Nephron progenitor cell (in vitro differentiated cells): ENCODE measurements at regions not wholly inside any gene's neighbourhood (a gene's known extent, or its start where the extent isn't known, plus 50 kb on each side); places are given as distances from the start of the nearest gene placed in this dataset.

ENCODE experiments used
- DNase-seq: peaks from one replicate; pipeline ENCODE4 v3.0.0; 2021
- H3K27ac Mint-ChIP-seq: 2 replicates; pipeline ENCODE4 v1.8.0; 2021; ENCODE audit warnings: mild to moderate bottlenecking, moderate library complexity, mixed read lengths
- H3K27me3 Mint-ChIP-seq: 2 replicates; pipeline ENCODE4 v1.8.0; 2021; ENCODE audit warnings: mild to moderate bottlenecking, low read depth, mixed read lengths; ENCODE audit not compliant: poor library complexity
- H3K36me3 Mint-ChIP-seq: 2 replicates; pipeline ENCODE4 v1.8.0; 2021; ENCODE audit warnings: low read depth, mixed read lengths
- H3K4me1 Mint-ChIP-seq: 2 replicates; pipeline ENCODE4 v1.8.0; 2021; ENCODE audit warnings: mixed read lengths
- H3K4me3 Mint-ChIP-seq: 2 replicates; pipeline ENCODE4 v1.8.0; 2021; ENCODE audit warnings: mild to moderate bottlenecking, moderate library complexity, mixed read lengths
- H3K9me3 Mint-ChIP-seq: 2 replicates; pipeline ENCODE4 v1.8.0; 2021; ENCODE audit warnings: mild to moderate bottlenecking, moderate library complexity, mixed read lengths
- CTCF ChIP-seq: fragments of 200-600 bp; sonication (generic); IDR thresholded peaks from 2 replicates; pipeline ENCODE4 v1.5.0; 2021; ENCODE audit warnings: antibody characterized with exemption

- peaks cover 17% of the 10 kb centered on the region for H3K4me1 Mint-ChIP-seq
- H3K4me3 Mint-ChIP-seq = no peak overlapping the region
- no peaks in the 10 kb centered on the region for H3K27me3 Mint-ChIP-seq
- no peak for TF ChIP-seq CTCF
- H3K27ac Mint-ChIP-seq = no peak overlapping the region
- DNase-seq = no peak
- no peaks in the 10 kb centered on the region for H3K9me3 Mint-ChIP-seq
- no peaks in the 10 kb centered on the region for H3K36me3 Mint-ChIP-seq
Measured at GRCh38 chr12:87116780-87117179, 860.6 kb upstream of the MGAT4C start.

- DNase-seq = no peak
- Mint-ChIP-seq H3K4me1 (peaks cover 16% of the 10 kb centered on the region), H3K27ac (no peak overlapping the region), H3K9me3 (no peaks in the 10 kb centered on the region), H3K36me3 (no peaks in the 10 kb centered on the region), H3K27me3 (no peaks in the 10 kb centered on the region), H3K4me3 (no peak overlapping the region)
- TF ChIP-seq CTCF = no peak
Measured at GRCh38 chr12:87112571-87113345, 856.6 kb upstream of the MGAT4C start.

- TF ChIP-seq CTCF = no peak
- H3K27me3 Mint-ChIP-seq = no peaks in the 10 kb centered on the region
- no peaks in the 10 kb centered on the region for H3K4me1 Mint-ChIP-seq
- H3K36me3 Mint-ChIP-seq = no peaks in the 10 kb centered on the region
- no peak overlapping the region for H3K4me3 Mint-ChIP-seq
- no peak for DNase-seq
- H3K9me3 Mint-ChIP-seq = no peaks in the 10 kb centered on the region
- no peak overlapping the region for H3K27ac Mint-ChIP-seq
Measured at GRCh38 chr12:87107766-87108165, 851.6 kb upstream of the MGAT4C start.

- no peak overlapping the region for H3K27ac Mint-ChIP-seq
- no peak for TF ChIP-seq CTCF
- H3K4me3 Mint-ChIP-seq = no peak overlapping the region
- no peaks in the 10 kb centered on the region for H3K27me3 Mint-ChIP-seq
- no peak for DNase-seq
- H3K4me1 Mint-ChIP-seq = no peaks in the 10 kb centered on the region
- no peaks in the 10 kb centered on the region for H3K36me3 Mint-ChIP-seq
- no peaks in the 10 kb centered on the region for H3K9me3 Mint-ChIP-seq
Measured at GRCh38 chr12:87107270-87107669, 851.1 kb upstream of the MGAT4C start.

- no peak for TF ChIP-seq CTCF
- no peak overlapping the region for H3K27ac Mint-ChIP-seq
- DNase-seq = no peak
Measured at GRCh38 chr12:87096082-87096585, 839.9 kb upstream of the MGAT4C start.

GRCh38 chr12:87094356-87094755, 838.2 kb upstream of the MGAT4C start:
- Mint-ChIP-seq H3K4me1 (no peaks in the 10 kb centered on the region), H3K4me3 (no peak overlapping the region), H3K9me3 (peaks cover 9% of the 10 kb centered on the region), H3K27me3 (no peaks in the 10 kb centered on the region), H3K36me3 (no peaks in the 10 kb centered on the region), H3K27ac (no peak overlapping the region)
- no peak for TF ChIP-seq CTCF
- DNase-seq = no peak

More at GRCh38 chr12:87096082-87096585, 839.9 kb upstream of the MGAT4C start:
- Mint-ChIP-seq H3K36me3 (no peaks in the 10 kb centered on the region), H3K4me3 (no peak overlapping the region), H3K4me1 (no peaks in the 10 kb centered on the region), H3K9me3 (peaks cover 20% of the 10 kb centered on the region), H3K27me3 (peaks cover 2% of the 10 kb centered on the region)
